NCI-H524 (cell line): ENCODE measurements at regions not wholly inside any gene's neighbourhood (a gene's known extent, or its start where the extent isn't known, plus 50 kb on each side); places are given as distances from the start of the nearest gene placed in this dataset.

Experiments used
- DNase-seq, 2 experiments: peaks; one replicate each; lab custom pipeline; 2025; lab: John Stamatoyannopoulos, UW

GRCh38 chr11:109165035-109165434 is 257.0 kb upstream of the C11orf87 start:
- no peak for DNase-seq

GRCh38 chr11:109166441-109166840 is 255.5 kb upstream of the C11orf87 start:
- DNase-seq, result no peak

GRCh38 chr11:109173504-109173903 is 248.5 kb upstream of the C11orf87 start:
- DNase-seq, result no peak

GRCh38 chr11:109184376-109184775 is 237.6 kb upstream of the C11orf87 start:
- DNase-seq, result no peak

- DNase-seq, result no peak
Observed at GRCh38 chr11:109192864-109193263, 229.1 kb upstream of the C11orf87 start.

- DNase-seq, result no peak
Observed at GRCh38 chr11:109193880-109194279, 228.1 kb upstream of the C11orf87 start.

- DNase-seq, result no peak
Observed at GRCh38 chr11:109196016-109196415, 226.0 kb upstream of the C11orf87 start.

GRCh38 chr11:109197656-109198055 is 224.3 kb upstream of the C11orf87 start:
- no peak for DNase-seq

- no peak for DNase-seq
Observed at GRCh38 chr11:109203176-109203575, 218.8 kb upstream of the C11orf87 start.

GRCh38 chr11:109205312-109205711 is 216.7 kb upstream of the C11orf87 start:
- no peak for DNase-seq

- DNase-seq, result peak in 1 of 2 experiments; percentile 11
Observed at GRCh38 chr11:109208121-109208520, 213.9 kb upstream of the C11orf87 start.

GRCh38 chr11:109209572-109209971 is 212.4 kb upstream of the C11orf87 start:
- DNase-seq, result no peak

GRCh38 chr11:109221190-109221589 is 200.8 kb upstream of the C11orf87 start:
- no peak for DNase-seq

GRCh38 chr11:109222761-109223160 is 199.2 kb upstream of the C11orf87 start:
- no peak for DNase-seq

- DNase-seq, result no peak
Observed at GRCh38 chr11:109223451-109223850, 198.5 kb upstream of the C11orf87 start.

- no peak for DNase-seq
Observed at GRCh38 chr11:109229682-109230081, 192.3 kb upstream of the C11orf87 start.

GRCh38 chr11:109236188-109236587 is 185.8 kb upstream of the C11orf87 start:
- DNase-seq, result no peak

GRCh38 chr11:109236696-109237095 is 185.3 kb upstream of the C11orf87 start:
- DNase-seq, result no peak

- no peak for DNase-seq
Observed at GRCh38 chr11:109237636-109238035, 184.4 kb upstream of the C11orf87 start.

GRCh38 chr11:109241988-109242536 is 179.9 kb upstream of the C11orf87 start:
- no peak for DNase-seq

GRCh38 chr11:109247071-109247470 is 174.9 kb upstream of the C11orf87 start:
- DNase-seq, result no peak

- DNase-seq, result no peak
Observed at GRCh38 chr11:109249597-109249996, 172.4 kb upstream of the C11orf87 start.

GRCh38 chr11:109251230-109251629 is 170.8 kb upstream of the C11orf87 start:
- DNase-seq, result no peak

GRCh38 chr11:109264128-109264527 is 157.9 kb upstream of the C11orf87 start:
- DNase-seq, result no peak
